HG03439 (cell line): ENCODE measurements at regions not wholly inside any gene's neighbourhood (a gene's known extent, or its start where the extent isn't known, plus 50 kb on each side); places are given as distances from the start of the nearest gene placed in this dataset.
"Not testable (repeated sequence)": the region's sequence is repeated elsewhere in the genome, so short reads cannot be mapped to it uniquely, and the experiment has no call there.

Experiments
- ATAC-seq: cut with Tn5 transposase; IDR thresholded peaks from one replicate; pipeline ENCODE4 v1.9.1; 2021; ENCODE audit warnings: mild to moderate bottlenecking, moderate library complexity; ENCODE audit not compliant: unreplicated experiment

DNA sequence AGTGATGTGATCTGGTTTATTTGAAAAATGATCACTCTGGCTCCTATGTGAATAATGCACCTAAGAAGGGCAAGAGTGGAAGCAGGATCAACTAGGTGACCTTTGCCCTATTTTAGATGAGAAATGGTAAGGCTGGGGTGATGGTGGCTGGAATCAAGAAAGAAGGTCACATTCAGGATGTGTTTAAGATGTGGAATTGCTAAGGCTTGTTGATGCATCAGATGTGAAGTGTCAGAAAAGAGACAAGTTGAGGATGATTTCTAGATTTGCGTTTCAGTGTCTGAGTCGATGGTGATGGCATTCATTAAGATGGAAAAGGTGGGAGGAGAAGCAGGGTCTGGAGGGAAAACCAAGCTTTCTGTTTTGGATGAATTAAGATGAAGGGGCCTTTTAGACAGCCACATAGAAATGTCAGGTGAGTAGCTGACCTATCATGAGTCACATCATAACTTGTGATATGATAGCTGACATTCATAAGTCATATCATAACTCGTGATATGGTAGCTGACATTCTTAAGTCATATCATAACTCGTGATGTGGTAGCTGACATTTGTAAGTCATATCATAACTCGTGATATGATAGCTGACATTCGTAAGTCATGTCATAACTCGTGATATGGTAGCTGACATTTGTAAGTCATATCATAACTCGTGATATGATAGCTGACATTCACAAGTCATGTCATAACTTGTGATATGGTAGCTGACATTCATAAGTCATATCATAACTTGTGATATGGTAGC, 101.2 kb upstream of the SEC11C start:
- no peak for ATAC-seq

DNA sequence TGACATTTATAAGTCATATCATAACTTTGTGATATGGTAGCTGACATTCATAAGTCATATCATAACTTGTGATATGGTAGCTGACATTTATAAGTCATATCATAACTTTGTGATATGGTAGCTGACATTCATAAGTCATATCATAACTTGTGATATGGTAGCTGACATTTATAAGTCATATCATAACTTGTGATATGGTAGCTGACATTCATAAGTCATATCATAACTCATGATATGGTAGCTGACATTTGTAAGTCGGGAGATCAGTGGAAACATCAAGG, 100.7 kb upstream of the SEC11C start:
- ATAC-seq: not testable (repeated sequence)

DNA sequence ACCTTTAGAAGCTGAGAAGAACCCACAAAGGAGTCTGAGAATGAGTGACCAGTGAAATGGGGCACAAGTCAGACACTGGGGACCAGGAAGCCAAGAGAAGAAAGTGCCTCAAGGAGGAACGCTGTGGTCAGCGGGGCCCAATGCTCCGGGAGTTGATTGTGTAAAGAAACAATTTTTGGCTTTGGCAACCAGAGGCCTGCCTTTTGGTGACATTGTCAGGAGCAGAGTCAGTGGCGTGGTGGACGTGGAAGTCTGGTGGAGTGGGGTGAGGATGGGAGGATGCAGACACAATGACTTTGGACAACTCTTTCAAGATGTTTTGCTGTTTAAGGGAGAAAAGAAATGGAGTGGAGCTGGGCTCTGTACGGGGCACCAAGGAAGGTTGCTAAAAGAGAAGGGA, 100.2 kb upstream of the SEC11C start:
- ATAC-seq: no peak

DNA sequence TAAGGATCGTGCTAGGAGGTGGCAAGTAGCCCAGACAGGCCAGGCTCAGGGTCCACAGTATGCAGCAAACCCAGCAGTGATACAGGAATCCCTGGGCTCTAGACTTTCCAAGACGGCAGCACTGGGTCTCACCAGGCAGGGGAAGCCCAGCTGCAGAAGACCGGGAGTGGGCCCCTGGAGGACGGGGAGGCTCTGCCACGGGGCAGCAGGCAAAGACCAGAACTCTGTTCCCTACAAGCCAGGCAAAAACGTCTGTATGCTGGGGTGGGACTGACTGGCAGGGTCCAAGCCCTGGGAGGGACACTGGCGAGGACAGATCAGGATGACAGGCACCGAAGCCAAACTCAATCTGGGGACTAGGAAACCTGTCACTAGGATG, 98.9 kb upstream of the SEC11C start:
- ATAC-seq: no peak

DNA sequence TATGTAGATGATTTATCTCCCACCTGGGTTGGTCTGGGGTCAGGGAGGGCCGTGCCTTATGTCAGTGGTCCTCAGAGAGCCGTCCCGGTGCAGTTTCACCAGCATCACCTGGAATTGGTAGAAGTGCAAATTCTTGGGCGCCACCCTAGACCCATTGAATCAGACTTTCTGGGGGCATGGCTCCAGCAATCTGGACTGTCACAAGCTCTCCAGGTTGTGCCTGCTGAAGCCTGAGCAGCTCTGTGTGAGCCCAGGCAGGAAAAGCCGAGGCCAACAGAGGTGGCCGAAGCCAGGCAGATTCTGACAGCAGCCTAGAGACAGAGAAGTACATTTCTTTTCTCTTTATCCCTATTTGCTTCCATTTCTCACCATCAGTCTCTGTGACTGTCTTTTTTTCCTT, 98.4 kb upstream of the SEC11C start:
- ATAC-seq: no peak

DNA sequence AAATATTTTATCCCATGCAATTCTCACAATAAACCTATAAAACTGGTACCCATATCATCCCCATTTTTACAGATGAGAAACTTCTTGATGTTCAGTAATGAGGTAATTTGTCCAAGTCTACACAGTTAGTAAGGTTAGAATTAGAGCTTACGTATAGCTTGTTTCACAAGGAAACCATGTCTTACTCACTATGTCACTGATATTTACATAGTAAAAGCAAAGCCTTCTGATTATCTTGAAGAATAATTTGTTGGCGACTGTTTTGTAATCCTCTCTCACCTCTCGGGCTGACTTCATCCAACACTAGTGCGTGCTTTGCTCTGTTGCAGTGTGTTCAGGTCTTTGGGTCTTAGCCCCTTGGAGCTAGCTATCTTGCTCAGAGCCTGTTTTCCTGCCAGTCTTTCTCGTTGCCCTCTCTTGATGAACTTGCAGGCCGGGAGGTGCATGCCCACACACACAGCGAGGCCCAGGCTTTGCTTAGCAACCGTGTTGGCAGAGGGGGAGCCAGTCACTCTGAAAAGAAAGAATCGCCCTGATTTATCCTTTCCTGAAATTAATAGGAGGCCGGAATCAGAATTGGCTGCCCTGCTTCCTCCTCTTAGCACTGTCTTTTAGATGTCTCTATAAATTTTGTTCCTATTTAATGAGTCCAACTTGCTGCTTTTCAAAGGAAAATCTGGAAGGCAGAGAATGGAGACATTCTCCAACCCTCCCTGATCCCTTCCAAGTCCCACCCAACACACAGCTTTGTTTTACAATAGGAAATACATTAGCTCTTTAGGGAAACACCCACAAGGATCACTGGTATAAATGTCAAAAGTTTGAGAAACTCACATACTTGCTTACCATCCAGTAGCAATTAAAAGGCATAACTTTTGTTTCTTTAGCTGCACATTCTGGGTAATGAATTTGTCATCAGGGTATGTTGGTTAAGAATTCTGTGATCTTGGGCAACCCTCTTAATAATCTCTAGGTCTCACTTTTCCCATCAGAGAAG, 97.6 kb upstream of the SEC11C start:
- no peak for ATAC-seq

DNA sequence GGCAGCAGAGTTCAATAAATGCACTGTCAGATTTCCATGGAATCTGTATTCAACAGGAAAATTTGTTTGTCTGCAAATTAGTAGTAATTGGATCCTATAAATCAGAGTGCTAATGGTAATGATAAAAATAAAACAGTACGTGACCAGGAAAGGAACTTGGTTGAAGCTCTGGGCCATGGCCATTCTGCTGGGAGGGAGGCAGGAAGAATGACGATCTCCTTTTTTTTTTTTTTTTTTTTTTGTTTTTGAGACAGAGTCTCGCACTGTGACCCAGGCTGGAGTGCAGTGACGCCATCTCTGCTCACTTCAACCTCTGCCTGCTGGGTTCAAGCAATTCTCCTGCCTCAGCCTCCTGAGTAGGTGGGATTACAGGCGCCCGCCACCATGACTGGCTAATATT, 94.8 kb upstream of the SEC11C start:
- ATAC-seq: no peak

DNA sequence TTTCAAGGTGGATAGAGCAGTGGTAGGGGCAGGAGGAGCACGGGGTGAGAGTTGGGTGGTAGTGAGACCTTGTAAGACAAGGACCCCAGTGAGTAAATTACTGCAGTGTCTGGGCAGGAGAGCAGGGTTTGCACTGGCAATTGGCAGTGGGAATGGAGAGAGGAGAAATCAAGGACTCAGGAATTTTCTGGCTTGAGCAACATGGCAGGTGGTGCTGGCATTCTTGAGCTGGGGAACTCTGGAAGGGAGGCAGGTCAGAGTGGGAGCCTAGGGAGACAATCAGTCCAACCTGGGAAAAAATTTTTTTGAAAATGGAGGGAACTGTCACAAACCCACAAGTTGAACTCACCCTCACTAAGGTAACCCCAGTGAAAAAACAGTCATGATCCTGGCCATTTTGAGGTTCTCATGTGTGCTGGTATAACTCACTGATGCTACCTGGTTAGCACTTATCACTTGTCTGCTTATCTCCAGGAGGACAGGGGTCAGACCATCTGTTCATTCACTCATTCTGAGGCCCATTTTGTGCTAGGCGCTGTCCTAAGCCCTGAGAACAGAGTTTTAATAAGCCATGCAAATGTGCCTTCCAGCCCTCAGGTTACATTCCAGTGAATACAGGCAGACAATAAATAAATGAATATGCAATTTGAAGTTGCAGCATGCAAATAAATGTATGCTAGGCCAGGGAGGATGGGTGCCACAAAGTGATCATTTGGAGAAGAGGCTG, 92.2 kb upstream of the SEC11C start:
- no peak for ATAC-seq

DNA sequence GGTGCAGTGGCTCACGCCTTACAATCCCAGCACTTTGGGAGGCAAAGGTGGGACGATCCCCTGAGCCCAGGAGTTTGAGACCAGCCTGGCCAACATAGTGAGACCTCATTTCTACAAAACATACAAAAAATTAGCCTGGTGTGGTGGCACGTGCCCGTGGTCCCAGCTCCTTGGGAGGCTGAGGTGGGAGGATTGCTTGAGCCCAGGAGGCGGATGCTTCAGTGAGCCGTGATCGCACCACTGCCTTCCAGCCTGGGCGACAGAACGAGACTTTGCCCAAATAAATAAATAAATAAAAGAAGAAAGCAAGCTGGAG, 91.7 kb upstream of the SEC11C start:
- no peak for ATAC-seq

DNA sequence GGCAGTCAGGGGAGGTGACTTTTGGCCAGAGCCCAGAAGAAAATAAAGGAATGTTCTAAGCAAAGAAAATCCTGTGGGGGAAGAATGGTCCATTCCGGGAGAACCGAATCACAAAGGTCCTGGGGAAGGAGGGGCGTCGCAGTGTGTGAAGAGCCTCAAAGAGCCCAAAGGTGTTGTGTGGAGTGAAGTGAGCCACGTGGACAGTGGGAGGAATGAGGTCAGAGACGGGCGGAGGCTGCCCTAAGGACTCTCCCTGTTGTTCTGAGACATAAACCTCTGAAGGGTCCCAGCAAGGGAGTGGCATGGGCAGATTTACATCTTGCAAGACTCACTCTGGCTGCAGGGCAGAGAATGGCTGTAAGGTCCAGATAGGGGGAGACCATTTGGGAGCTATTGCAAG, 91.3 kb upstream of the SEC11C start:
- no peak for ATAC-seq

DNA sequence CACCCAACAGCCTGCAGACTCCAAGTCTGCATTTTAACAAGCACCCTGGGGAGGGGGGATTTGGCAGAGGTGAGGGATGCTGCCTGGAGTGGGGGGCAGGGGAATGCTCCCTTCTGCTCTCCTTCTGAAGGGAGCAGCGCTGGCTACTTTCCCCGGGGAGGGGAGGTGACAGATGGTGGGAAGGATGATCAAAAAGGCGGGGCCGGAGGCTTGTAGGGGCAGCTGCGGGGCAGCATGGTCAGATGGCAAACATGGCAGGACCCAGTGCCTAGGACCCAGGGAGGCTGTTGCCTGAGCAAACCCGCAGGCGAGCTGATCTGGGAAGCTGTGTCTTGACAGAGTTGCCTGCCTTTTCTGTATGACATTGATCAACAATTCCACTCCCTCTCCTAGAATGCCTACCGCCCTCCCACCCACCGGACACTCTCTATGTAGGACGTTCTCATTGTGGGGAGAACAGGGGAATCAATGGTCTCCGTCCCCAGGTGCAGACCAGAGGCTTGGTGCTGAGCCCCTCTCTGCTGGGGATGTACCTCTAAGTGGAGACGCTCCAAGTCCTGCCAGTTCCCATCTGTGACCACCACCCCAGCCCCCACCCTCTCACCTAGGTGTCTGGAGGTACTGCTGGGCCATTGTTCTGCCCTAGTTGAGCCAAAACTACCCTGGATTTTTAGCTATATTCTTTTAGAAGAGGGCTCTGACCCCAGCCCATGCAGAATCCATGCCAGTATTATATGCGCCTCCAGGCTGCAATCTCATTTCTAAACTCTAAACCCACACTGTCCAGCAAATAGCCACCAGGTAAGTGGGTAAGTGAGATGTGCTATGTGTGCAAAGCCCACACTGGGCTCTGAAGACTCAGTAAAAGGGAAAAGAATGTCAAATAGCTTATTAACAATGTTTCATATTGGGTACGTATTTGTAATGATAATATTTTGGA, 89.7 kb upstream of the SEC11C start:
- no peak for ATAC-seq

DNA sequence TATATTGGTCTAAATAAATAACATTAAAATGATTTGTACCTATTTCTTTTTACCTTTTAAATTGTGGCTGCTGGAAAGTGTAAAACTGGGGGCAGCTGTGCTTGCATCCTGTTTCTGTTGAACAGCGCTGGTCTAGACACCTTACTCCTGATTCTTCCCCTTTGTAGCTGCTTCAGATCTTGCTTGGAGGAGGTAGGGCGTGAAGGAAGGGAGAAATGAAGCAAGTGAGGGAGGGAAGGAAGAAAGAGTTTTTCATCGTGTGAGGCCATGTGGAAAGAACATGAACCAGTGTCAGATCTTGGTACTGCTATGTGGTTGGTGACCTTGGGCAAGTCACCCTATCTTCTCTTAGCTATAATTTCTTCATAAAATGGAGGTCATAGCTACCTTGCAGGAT, 89.0 kb upstream of the SEC11C start:
- ATAC-seq: no peak

DNA sequence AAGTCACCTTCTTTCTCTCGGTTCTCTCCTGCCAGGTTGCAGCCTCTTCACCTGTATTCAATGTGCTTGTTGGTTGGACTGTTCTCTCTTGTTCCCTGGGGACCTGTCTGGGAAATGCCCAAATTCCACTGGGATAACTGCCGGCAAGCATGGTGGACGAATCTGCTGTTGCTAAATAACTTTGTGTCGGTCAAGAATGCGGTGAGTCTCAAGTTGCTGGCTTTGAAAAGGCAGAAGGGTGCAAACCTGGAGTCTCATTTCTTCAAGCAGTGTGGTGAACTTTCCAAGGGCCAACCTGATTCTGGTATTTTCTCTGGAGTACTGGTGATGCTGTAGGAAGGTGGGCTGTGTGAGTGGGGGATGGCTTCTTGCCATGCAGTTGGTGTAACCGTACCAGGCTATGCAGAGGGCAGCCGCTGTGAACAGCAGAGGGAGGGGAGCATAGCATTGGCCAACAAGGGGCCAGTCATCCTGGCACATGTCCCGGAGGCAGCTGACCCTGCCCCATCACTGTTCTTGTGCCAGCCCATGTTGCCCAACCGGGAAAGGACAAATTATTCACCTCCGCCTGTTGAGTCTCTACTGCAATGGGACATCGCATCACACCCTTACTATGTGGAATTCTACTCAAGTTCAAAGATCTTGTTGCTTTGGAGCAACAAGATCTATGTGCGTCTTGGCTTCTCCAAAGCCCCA, 88.1 kb upstream of the SEC11C start:
- ATAC-seq: no peak

DNA sequence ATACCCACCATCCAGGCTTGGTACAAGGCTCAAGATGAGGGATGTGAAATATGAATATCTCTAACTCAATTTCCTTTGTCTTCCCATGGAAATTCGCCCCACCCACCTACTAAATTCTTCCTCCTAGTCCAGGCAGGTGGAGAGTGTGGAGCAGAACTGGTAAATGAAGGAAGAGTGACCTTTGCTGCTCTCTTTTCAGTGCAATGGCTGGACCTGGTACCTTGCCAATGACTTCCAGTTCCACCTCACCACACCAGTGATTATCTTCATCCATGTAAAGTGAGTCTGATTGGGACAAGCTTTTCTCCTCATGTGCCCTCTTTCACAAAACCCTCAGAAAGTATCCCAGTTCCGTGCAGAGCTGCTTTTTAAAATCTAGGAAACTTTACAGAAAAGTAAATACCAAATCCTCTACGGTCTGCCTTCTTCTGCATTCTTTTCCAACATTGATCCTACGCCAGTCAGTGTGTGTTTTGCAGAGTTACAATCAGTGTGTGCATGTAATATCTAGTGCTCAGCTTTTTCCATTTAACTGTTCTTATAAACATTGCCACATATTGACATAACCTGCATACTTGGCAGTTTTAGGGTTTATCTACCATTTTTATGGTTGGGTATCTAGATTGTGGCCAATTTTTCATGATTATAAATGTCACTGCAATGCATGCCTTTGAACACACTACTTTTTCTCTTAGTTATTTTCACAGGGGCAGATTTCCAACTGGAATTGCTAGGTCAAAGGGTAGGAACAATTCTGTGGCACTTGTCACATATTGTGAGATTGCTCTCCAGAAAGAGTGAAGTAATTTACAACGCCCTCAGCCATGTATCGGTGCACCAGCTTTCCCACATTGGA, 86.5 kb upstream of the SEC11C start:
- ATAC-seq: no peak

DNA sequence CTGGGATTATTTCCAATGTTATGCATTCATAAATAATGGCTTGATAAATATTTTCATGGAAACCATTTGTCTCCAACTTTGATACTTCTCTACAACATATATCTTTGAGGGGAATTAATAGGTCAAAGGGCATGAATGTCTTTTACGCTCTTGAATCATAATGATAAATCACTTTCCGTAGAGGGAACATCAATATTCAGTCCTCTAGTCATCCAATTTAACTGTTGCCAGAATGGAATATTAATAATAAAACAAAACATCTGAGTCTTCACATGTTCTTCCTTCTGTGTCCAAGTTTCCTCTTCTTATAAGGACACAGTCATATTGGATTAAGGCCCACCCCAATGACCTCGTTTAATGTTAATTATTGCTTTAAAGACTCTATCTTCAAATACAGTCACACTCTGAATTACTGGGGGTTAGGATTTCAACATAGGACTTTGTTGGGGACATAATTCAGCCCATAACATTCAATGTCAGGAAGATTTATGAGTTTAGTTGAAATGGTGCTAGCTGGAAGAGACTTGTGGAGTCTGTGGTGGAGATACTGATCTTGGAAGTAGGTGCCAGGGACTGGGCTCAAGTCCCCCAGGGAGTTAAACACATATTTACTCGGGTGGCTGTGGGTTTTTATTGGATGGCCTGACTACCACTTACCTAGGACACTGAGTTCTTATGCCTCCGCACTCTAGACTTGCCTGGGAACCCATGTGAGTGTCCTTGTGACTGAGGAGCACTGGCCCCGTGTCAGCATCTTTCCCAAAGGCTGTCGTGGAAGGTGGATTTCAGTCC, 85.0 kb upstream of the SEC11C start:
- no peak for ATAC-seq

DNA sequence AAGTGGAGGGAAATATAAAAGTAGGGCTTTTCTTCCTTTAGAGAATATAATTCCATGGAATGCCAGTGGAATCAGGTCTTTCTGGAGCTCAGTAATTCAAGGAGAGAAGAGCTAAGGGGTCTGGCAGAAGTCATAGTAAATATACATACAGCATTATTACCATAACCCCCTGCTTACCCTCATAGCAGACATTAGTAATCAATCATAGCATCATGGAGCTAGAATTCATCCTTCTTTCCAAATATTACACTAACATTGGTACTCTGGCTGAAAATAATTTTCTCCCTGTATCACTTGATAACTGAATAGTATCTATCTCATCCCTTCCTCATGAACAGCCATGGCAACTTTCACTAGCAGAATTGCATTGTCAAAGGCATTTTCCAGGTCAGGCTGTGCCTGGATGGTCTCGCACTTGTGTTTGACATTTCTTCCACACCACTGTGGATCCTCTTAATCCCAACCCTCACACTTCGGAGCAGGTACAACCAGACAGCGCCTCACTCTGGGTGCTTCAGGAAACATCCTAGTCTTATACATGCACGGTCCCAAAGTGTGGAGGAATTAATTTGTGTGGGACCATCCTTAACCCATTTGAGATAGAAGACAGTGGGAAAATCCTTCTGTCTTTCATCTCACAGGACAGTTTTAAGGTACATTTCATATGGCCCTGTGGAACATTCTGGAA, 84.2 kb upstream of the SEC11C start:
- no peak for ATAC-seq

DNA sequence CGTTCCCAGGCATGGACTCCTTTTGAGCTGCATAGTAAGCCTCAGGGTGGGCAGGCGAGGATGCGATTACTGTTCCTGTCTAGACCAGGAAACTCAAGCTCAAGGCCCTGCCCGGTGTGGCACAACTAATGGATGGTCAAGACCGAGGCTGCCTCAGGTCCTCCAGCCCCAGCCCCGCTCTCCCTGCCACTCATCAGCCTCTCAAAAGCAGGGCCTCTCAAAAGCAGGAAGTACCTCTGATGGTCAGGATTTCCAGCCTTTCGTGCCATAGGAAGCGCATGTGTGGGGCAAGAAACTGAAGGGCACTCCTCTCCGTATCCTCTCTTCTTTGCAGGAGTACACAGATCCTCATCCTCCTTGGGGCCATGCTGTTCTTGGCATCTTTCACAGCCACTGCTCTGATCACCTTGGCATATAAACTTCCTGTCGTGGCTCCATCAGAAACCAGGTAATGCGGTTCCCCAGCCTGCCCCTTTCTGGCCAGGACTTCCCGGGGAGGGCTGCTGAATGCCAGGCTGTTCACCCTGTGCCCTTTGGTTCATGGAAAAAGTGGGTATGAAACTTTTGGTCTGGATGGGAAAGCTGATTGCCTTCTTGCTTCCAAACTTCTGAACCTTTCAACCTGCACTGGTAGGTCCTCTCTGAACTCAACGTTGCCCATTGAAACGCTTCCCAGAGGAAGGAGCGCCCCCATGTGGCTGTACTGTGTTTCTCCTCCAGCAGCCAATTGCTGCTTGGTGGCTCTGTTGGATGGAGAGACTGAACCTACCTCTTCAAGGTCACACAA, 82.8 kb upstream of the SEC11C start:
- ATAC-seq: peak; percentile 69
